ENCODE measurements at regions not wholly inside any gene's neighbourhood (a gene's known extent, or its start where the extent isn't known, plus 50 kb on each side); places are given as distances from the start of the nearest gene placed in this dataset.

GRCh38 chrX:76850851-76851250 is 423.3 kb downstream of the MAGEE1 start:
- in situ Hi-C loops (cut with HindIII; ENCODE audit: low pct_ligation_motif_present, low sequenced_read_pairs), result no loop called here
- H3K36me3 ChIP-seq (replicated peaks), result no peaks in the 10 kb centered on the region
- H3K4me3 ChIP-seq (ENCODE audit: low read depth, low read length), result no peak overlapping the region
- H3K27me3 ChIP-seq (replicated peaks), result no peaks in the 10 kb centered on the region
- no peak for DNase-seq
- no peak overlapping the region for H3K27ac ChIP-seq
- peak; percentile 31 for TF ChIP-seq CTCF (IDR thresholded peaks at IDR 0.05; ENCODE audit: low read depth, low read length, missing control alignments)

GRCh38 chrX:76862509-76862908 is 435.0 kb downstream of the MAGEE1 start:
- DNase-seq, result no peak

GRCh38 chrX:76893930-76894329 is 466.4 kb downstream of the MAGEE1 start:
- Histone ChIP-seq H3K4me3 (ENCODE audit: low read depth, low read length) (no peak overlapping the region), H3K27ac (no peak overlapping the region), H3K36me3 (replicated peaks) (no peaks in the 10 kb centered on the region), H3K27me3 (replicated peaks) (no peaks in the 10 kb centered on the region)
- no peak for DNase-seq
- TF ChIP-seq CTCF (IDR thresholded peaks at IDR 0.05; ENCODE audit: low read depth, low read length, missing control alignments), result no peak
- in situ Hi-C loops (cut with HindIII; ENCODE audit: low pct_ligation_motif_present, low sequenced_read_pairs), result no loop called here

More at GRCh38 chrX:76862509-76862908, 435.0 kb downstream of the MAGEE1 start:
- Histone ChIP-seq H3K27me3 (replicated peaks) (no peaks in the 10 kb centered on the region), H3K4me3 (ENCODE audit: low read depth, low read length) (no peak overlapping the region), H3K27ac (no peak overlapping the region), H3K36me3 (replicated peaks) (no peaks in the 10 kb centered on the region)
- TF ChIP-seq CTCF (IDR thresholded peaks at IDR 0.05; ENCODE audit: low read depth, low read length, missing control alignments), result no peak
- in situ Hi-C loops (cut with HindIII; ENCODE audit: low pct_ligation_motif_present, low sequenced_read_pairs), result no loop called here

GRCh38 chrX:76915836-76916235 is 488.3 kb downstream of the MAGEE1 start:
- Histone ChIP-seq H3K27ac (no peak overlapping the region), H3K36me3 (replicated peaks) (no peaks in the 10 kb centered on the region), H3K27me3 (replicated peaks) (no peaks in the 10 kb centered on the region), H3K4me3 (ENCODE audit: low read depth, low read length) (no peak overlapping the region)
- TF ChIP-seq CTCF (IDR thresholded peaks at IDR 0.05; ENCODE audit: low read depth, low read length, missing control alignments), result no peak
- DNase-seq, result no peak
- in situ Hi-C loops (cut with HindIII; ENCODE audit: low pct_ligation_motif_present, low sequenced_read_pairs), result no loop called here

- in situ Hi-C loops (cut with HindIII; ENCODE audit: low pct_ligation_motif_present, low sequenced_read_pairs), result no loop called here
- DNase-seq, result no peak
- TF ChIP-seq CTCF (IDR thresholded peaks at IDR 0.05; ENCODE audit: low read depth, low read length, missing control alignments), result no peak
- Histone ChIP-seq H3K36me3 (replicated peaks) (no peaks in the 10 kb centered on the region), H3K4me3 (ENCODE audit: low read depth, low read length) (no peak overlapping the region), H3K27ac (no peak overlapping the region), H3K27me3 (replicated peaks) (no peaks in the 10 kb centered on the region)
Measured at GRCh38 chrX:76918033-76918432, 490.5 kb downstream of the MAGEE1 start.

GRCh38 chrX:76919761-76920160 is 492.3 kb downstream of the MAGEE1 start:
- in situ Hi-C loops (cut with HindIII; ENCODE audit: low pct_ligation_motif_present, low sequenced_read_pairs), result no loop called here
- H3K27me3 ChIP-seq (replicated peaks), result no peaks in the 10 kb centered on the region
- no peak overlapping the region for H3K27ac ChIP-seq
- H3K36me3 ChIP-seq (replicated peaks), result no peaks in the 10 kb centered on the region
- no peak for TF ChIP-seq CTCF (IDR thresholded peaks at IDR 0.05; ENCODE audit: low read depth, low read length, missing control alignments)
- no peak overlapping the region for H3K4me3 ChIP-seq (ENCODE audit: low read depth, low read length)
- DNase-seq, result no peak
